Mesothelial cell of epicardium (in vitro differentiated cells): ENCODE measurements at regions not wholly inside any gene's neighbourhood (a gene's known extent, or its start where the extent isn't known, plus 50 kb on each side); places are given as distances from the start of the nearest gene placed in this dataset.

Experiments
- DNase-seq, 2 experiments: peaks; one replicate each; pipeline ENCODE4 v3.0.0; 2021; ENCODE audit warnings: low spot score in 2 of 2; ENCODE audit not compliant: unreplicated experiment in 2 of 2
- H3K27ac Mint-ChIP-seq: 2 replicates; pipeline ENCODE4 v1.8.0; 2021; ENCODE audit warnings: mixed read lengths
- H3K27me3 Mint-ChIP-seq: 2 replicates; pipeline ENCODE4 v1.8.0; 2021; ENCODE audit warnings: low read depth, mixed read lengths
- H3K36me3 Mint-ChIP-seq: 2 replicates; pipeline ENCODE4 v1.8.0; 2021; ENCODE audit warnings: mixed read lengths
- H3K4me1 Mint-ChIP-seq: 2 replicates; pipeline ENCODE4 v1.8.0; 2021; ENCODE audit warnings: mixed read lengths
- H3K4me3 Mint-ChIP-seq: 2 replicates; pipeline ENCODE4 v1.8.0; 2021; ENCODE audit warnings: mild to moderate bottlenecking, moderate library complexity, mixed read lengths
- H3K9me3 Mint-ChIP-seq: 2 replicates; pipeline ENCODE4 v1.8.0; 2021; ENCODE audit warnings: mixed read lengths
- TF ChIP-seq, protein P1 (sequence below): fragments of 200-600 bp; sonication (generic); IDR thresholded peaks from one replicate; pipeline ENCODE4 v1.5.0; 2021; ENCODE audit warnings: antibody characterized with exemption; ENCODE audit not compliant: unreplicated experiment

DNA sequence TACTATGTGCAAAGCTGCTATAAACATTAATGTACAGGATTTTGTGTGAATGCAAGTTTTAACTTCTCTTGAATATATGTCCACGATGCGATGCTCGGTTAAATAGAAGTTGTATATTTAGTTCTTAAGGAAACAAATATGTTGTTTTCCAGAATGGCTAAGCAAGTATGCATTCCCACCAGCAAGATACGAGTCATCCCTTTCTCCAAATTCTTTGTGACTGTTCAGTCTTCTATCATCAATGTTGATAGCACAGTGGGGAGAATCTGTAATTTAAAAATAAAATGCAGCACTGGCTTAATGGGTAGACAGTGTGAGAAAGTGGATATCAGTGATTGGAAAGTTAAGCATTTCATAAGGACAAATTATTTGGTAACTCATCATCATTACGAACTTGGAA is 1340.8 kb downstream of the PCDH9 start:
- peaks cover 9% of the 10 kb centered on the region for H3K9me3 Mint-ChIP-seq
- no peaks in the 10 kb centered on the region for H3K36me3 Mint-ChIP-seq
- TF ChIP-seq, protein P1, sequence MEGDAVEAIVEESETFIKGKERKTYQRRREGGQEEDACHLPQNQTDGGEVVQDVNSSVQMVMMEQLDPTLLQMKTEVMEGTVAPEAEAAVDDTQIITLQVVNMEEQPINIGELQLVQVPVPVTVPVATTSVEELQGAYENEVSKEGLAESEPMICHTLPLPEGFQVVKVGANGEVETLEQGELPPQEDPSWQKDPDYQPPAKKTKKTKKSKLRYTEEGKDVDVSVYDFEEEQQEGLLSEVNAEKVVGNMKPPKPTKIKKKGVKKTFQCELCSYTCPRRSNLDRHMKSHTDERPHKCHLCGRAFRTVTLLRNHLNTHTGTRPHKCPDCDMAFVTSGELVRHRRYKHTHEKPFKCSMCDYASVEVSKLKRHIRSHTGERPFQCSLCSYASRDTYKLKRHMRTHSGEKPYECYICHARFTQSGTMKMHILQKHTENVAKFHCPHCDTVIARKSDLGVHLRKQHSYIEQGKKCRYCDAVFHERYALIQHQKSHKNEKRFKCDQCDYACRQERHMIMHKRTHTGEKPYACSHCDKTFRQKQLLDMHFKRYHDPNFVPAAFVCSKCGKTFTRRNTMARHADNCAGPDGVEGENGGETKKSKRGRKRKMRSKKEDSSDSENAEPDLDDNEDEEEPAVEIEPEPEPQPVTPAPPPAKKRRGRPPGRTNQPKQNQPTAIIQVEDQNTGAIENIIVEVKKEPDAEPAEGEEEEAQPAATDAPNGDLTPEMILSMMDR = no peak
- no peak overlapping the region for H3K27ac Mint-ChIP-seq
- H3K4me1 Mint-ChIP-seq = no peaks in the 10 kb centered on the region
- no peaks in the 10 kb centered on the region for H3K27me3 Mint-ChIP-seq
- no peak for DNase-seq
- H3K4me3 Mint-ChIP-seq = no peak overlapping the region

GRCh38 chr13:65882810-65883209 is 1347.3 kb downstream of the PCDH9 start:
- no peaks in the 10 kb centered on the region for H3K27me3 Mint-ChIP-seq
- DNase-seq = no peak
- H3K27ac Mint-ChIP-seq = no peak overlapping the region
- H3K4me3 Mint-ChIP-seq = no peak overlapping the region
- H3K36me3 Mint-ChIP-seq = no peaks in the 10 kb centered on the region
- H3K9me3 Mint-ChIP-seq = peaks cover 22% of the 10 kb centered on the region
- TF ChIP-seq, protein P1 = peak; percentile 26
- H3K4me1 Mint-ChIP-seq = no peaks in the 10 kb centered on the region

GRCh38 chr13:65881561-65882155 is 1348.5 kb downstream of the PCDH9 start:
- H3K4me1 Mint-ChIP-seq = no peaks in the 10 kb centered on the region
- H3K9me3 Mint-ChIP-seq = peaks cover 22% of the 10 kb centered on the region
- no peak overlapping the region for H3K4me3 Mint-ChIP-seq
- H3K27ac Mint-ChIP-seq = no peak overlapping the region
- H3K36me3 Mint-ChIP-seq = no peaks in the 10 kb centered on the region
- DNase-seq = no peak
- TF ChIP-seq, protein P1 = no peak
- no peaks in the 10 kb centered on the region for H3K27me3 Mint-ChIP-seq

GRCh38 chr13:65875031-65875430 is 1355.1 kb downstream of the PCDH9 start:
- Mint-ChIP-seq H3K27me3 (no peaks in the 10 kb centered on the region), H3K4me1 (no peaks in the 10 kb centered on the region), H3K9me3 (no peaks in the 10 kb centered on the region), H3K27ac (no peak overlapping the region), H3K4me3 (no peak overlapping the region), H3K36me3 (no peaks in the 10 kb centered on the region)
- TF ChIP-seq, protein P1 = no peak
- no peak for DNase-seq

DNA sequence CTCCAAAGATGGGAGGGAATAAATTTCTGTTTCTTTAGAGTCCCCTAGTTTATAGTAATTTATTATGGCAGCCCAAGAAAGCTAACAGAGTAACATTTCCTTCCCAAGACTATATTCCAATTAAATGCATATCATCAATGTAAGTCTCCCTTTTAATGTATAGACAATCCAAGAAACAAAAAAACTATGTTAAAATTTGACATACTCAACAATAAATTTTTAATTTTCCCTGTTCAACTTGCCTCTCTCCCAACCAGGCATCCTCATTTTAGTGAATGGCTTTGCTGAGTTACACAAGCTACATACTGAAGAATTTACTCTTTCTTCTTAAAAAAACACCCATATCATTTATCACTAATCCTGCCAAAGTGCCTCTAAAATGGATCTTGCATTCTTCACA is 1357.7 kb downstream of the PCDH9 start:
- no peaks in the 10 kb centered on the region for H3K36me3 Mint-ChIP-seq
- H3K27me3 Mint-ChIP-seq = no peaks in the 10 kb centered on the region
- TF ChIP-seq, protein P1 = no peak
- no peaks in the 10 kb centered on the region for H3K4me1 Mint-ChIP-seq
- no peak overlapping the region for H3K27ac Mint-ChIP-seq
- H3K9me3 Mint-ChIP-seq = no peaks in the 10 kb centered on the region
- H3K4me3 Mint-ChIP-seq = no peak overlapping the region
- no peak for DNase-seq

GRCh38 chr13:65868884-65869283 is 1361.3 kb downstream of the PCDH9 start:
- Mint-ChIP-seq H3K27me3 (no peaks in the 10 kb centered on the region), H3K36me3 (no peaks in the 10 kb centered on the region), H3K9me3 (peaks cover 6% of the 10 kb centered on the region), H3K27ac (no peak overlapping the region), H3K4me1 (no peaks in the 10 kb centered on the region), H3K4me3 (no peak overlapping the region)
- DNase-seq = no peak
- TF ChIP-seq, protein P1 = no peak
